GM23338 (cell line): ENCODE measurements at regions not wholly inside any gene's neighbourhood (a gene's known extent, or its start where the extent isn't known, plus 50 kb on each side); places are given as distances from the start of the nearest gene placed in this dataset.

Source experiments
- ATAC-seq: fragments of 200-7000 bp; cut with Tn5 transposase; 3 replicates; pipeline ENCODE4 v1.9.1; 2020
- DNase-seq: peaks from one replicate; pipeline ENCODE4 v3.0.0-alpha.2; 2015; ENCODE audit warnings: low spot score
- H2AFZ ChIP-seq: fragments of 200-600 bp; sonication (generic); 2 replicates; pipeline ENCODE4 v1.8.0; 2016; ENCODE audit warnings: antibody characterized with exemption, mild to moderate bottlenecking, moderate library complexity
- H3F3A ChIP-seq: fragments of 200-600 bp; sonication (generic); replicated peaks from 2 replicates; pipeline ENCODE4 v1.8.0; 2017; ENCODE audit warnings: antibody characterized with exemption, mixed run types, low read depth
- H3K27ac ChIP-seq: fragments of 200-600 bp; sonication (generic); 2 replicates; pipeline ENCODE4 v1.6.1; 2016; ENCODE audit warnings: low read depth
- H3K27me3 ChIP-seq: fragments of 200-600 bp; sonication (generic); 2 replicates; pipeline ENCODE4 v1.8.0; 2016; ENCODE audit warnings: mild to moderate bottlenecking, mixed run types, moderate library complexity; ENCODE audit not compliant: insufficient read depth
- H3K36me3 ChIP-seq: fragments of 200-600 bp; sonication (generic); 2 replicates; pipeline ENCODE4 v1.8.0; 2016; ENCODE audit warnings: mild to moderate bottlenecking; ENCODE audit not compliant: insufficient read depth
- H3K4me1 ChIP-seq: fragments of 200-600 bp; sonication (generic); 2 replicates; pipeline ENCODE4 v1.8.0; 2016; ENCODE audit warnings: mild to moderate bottlenecking, moderate library complexity; ENCODE audit not compliant: insufficient read depth
- H3K4me2 ChIP-seq: fragments of 200-600 bp; sonication (generic); 2 replicates; pipeline ENCODE4 v1.7.1; 2017; ENCODE audit warnings: mixed run types
- H3K4me3 ChIP-seq: fragments of 200-600 bp; sonication (generic); 2 replicates; pipeline ENCODE4 v1.6.1; 2016; ENCODE audit warnings: mixed run types
- H3K79me2 ChIP-seq: fragments of 200-600 bp; sonication (generic); replicated peaks from 2 replicates; pipeline ENCODE4 v1.8.0; 2017; ENCODE audit warnings: mild to moderate bottlenecking; ENCODE audit not compliant: insufficient read depth
- H3K9me2 ChIP-seq: fragments of 200-600 bp; sonication (generic); 2 replicates; pipeline ENCODE4 v1.8.0; 2017; ENCODE audit not compliant: insufficient read depth
- H4K20me1 ChIP-seq: fragments of 200-600 bp; sonication (generic); replicated peaks from 2 replicates; pipeline ENCODE4 v1.8.0; 2017; ENCODE audit warnings: mild to moderate bottlenecking; ENCODE audit not compliant: insufficient read depth
- H3K27ac Mint-ChIP-seq: 2 replicates; pipeline ENCODE4 v1.8.0; 2020; ENCODE audit warnings: inconsistent platforms, mild to moderate bottlenecking, moderate library complexity, mixed read lengths
- H3K27me3 Mint-ChIP-seq: 3 replicates; pipeline ENCODE4 v1.8.0; 2022; ENCODE audit warnings: low read depth, mild to moderate bottlenecking, moderate library complexity, mixed read lengths, inconsistent platforms; ENCODE audit not compliant: insufficient read depth, poor library complexity
- H3K36me3 Mint-ChIP-seq: 3 replicates; pipeline ENCODE4 v1.8.0; 2021; ENCODE audit warnings: low read depth, mild to moderate bottlenecking, inconsistent platforms, moderate library complexity, mixed read lengths
- H3K4me1 Mint-ChIP-seq: 3 replicates; pipeline ENCODE4 v1.8.0; 2020; ENCODE audit warnings: mild to moderate bottlenecking, inconsistent platforms, mixed read lengths
- H3K4me3 Mint-ChIP-seq: 3 replicates; pipeline ENCODE4 v1.8.0; 2021; ENCODE audit warnings: moderate library complexity, mild to moderate bottlenecking, inconsistent platforms, mixed read lengths
- H3K9me3 Mint-ChIP-seq: 3 replicates; pipeline ENCODE4 v1.8.0; 2020; ENCODE audit warnings: moderate library complexity, mild to moderate bottlenecking, inconsistent platforms, mixed read lengths
- CREB1 ChIP-seq: fragments of 250-450 bp; sonication (Bioruptor Pico); IDR thresholded peaks from 2 replicates; pipeline ENCODE4 v1.5.0; 2020; ENCODE audit warnings: low read depth, mild to moderate bottlenecking, moderate library complexity
- EZH2 ChIP-seq: fragments of 200-600 bp; sonication (generic); IDR thresholded peaks from one replicate; pipeline ENCODE4 v1.8.0; 2017; ENCODE audit warnings: antibody characterized with exemption, mild to moderate bottlenecking, low read depth; ENCODE audit not compliant: unreplicated experiment
- EZH2phosphoT487 ChIP-seq: fragments of 200-600 bp; sonication (generic); IDR thresholded peaks from one replicate; pipeline ENCODE4 v1.8.1; 2018; ENCODE audit warnings: antibody characterized with exemption; ENCODE audit not compliant: unreplicated experiment
- JUNB ChIP-seq: IDR thresholded peaks from one replicate; pipeline ENCODE4 v1.6.1; 2016; ENCODE audit warnings: antibody characterized with exemption; ENCODE audit not compliant: unreplicated experiment
- NANOG ChIP-seq: IDR thresholded peaks from 2 replicates; pipeline ENCODE4 v1.6.1; 2016; ENCODE audit warnings: antibody characterized with exemption, borderline replicate concordance
- POLR2AphosphoS5 ChIP-seq: IDR thresholded peaks from 2 replicates; pipeline ENCODE4 v1.6.1; 2016; ENCODE audit warnings: antibody characterized with exemption, low read depth
- STAT1 ChIP-seq: IDR thresholded peaks from one replicate; pipeline ENCODE4 v1.6.1; 2016; ENCODE audit warnings: antibody characterized with exemption; ENCODE audit not compliant: unreplicated experiment
- ZNF114 ChIP-seq: fragments of 250-450 bp; sonication (Bioruptor Pico); IDR thresholded peaks from 2 replicates; pipeline ENCODE4 v1.5.0; 2020; ENCODE audit warnings: mild to moderate bottlenecking, moderate library complexity
- ZNF331 ChIP-seq: fragments of 250-450 bp; sonication (Bioruptor Pico); IDR thresholded peaks from 2 replicates; pipeline ENCODE4 v1.5.0; 2020; ENCODE audit warnings: low read depth, mild to moderate bottlenecking, moderate library complexity
- TF ChIP-seq, protein P1 (sequence below), 2 experiments: fragments of 200-600 bp in 1 of 2; sonication (generic) in 1 of 2; conservative IDR thresholded peaks; 2 replicates each; pipeline versions ENCODE4 v1.5.1 to v1.6.1; 2016 to 2017; ENCODE audit warnings: antibody characterized with exemption in 2 of 2, low read depth in 2 of 2, mild to moderate bottlenecking in 2 of 2, moderate library complexity in 1 of 2
- TF ChIP-seq, protein P2 (sequence below): IDR thresholded peaks from one replicate; pipeline ENCODE4 v1.6.1; 2018; ENCODE audit warnings: antibody characterized with exemption; ENCODE audit not compliant: unreplicated experiment
- TF ChIP-seq, protein P3 (sequence below): IDR thresholded peaks from 2 replicates; pipeline ENCODE4 v1.6.1; 2016; ENCODE audit warnings: antibody characterized with exemption
- TF ChIP-seq, protein P4 (sequence below): fragments of 250-450 bp; sonication (Bioruptor Pico); IDR thresholded peaks from 2 replicates; pipeline ENCODE4 v1.5.0; 2020; ENCODE audit warnings: mild to moderate bottlenecking, moderate library complexity

DNA sequence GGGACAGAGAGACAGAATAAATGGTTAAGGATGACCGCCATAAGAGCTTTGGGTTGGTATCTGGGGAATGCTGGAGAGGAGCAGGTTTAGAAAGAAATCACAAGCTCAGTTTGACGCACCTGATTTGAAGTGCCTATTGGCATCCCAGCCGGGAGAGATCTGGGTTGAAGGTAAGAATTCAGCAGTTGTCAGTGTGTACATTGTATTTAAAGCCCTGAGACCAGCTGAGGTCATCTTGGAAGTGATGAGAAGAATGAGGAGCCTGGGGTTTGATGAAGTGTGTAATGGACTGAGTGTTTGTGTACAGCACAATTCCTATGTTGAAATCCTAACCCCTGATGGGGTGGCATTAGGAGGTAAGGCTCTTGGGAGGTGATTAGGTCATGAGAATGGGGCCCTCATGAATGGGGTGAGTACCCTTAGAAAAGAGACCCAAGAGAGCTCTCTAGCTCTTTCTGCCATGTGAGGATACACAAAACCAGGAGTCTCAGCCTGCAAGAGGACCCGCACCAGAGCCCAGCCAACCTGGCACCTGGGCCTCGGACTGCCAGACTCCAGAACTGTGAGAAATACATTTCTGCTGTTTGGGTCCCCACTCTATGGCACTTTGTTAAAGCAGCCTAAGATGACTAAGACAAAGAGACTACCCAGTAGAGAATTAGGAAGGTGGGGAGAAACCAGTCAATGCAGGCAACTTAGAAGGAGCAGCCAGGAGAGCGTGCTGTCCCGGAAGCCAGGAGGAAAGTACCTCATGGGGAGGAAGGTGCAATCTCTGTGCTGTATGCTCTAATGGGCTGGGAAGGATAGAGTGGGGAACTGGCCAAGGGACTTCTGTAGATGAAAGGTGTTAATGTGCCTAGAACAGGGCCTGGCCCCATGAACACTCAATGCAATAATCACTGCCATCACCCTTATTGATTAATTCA, 133.7 kb upstream of the SLC24A3 start:
- H3F3A ChIP-seq = no peaks in the 10 kb centered on the region
- peaks cover 3% of the 10 kb centered on the region for H3K27me3 Mint-ChIP-seq
- ATAC-seq = no peak
- no peaks in the 10 kb centered on the region for H3K79me2 ChIP-seq
- peaks cover 17% of the 10 kb centered on the region for H3K4me1 Mint-ChIP-seq
- H3K4me2 ChIP-seq = no peak overlapping the region
- no peak overlapping the region for H3K27ac ChIP-seq
- H3K27ac Mint-ChIP-seq = no peak overlapping the region; the same call in 1 of the 2 replicates
- H3K36me3 Mint-ChIP-seq = peaks cover 5% of the 10 kb centered on the region; the same call in 1 of the 3 replicates
- H3K4me3 ChIP-seq = no peak overlapping the region
- no peak overlapping the region for H2AFZ ChIP-seq
- no peaks in the 10 kb centered on the region for H3K9me2 ChIP-seq
- no peaks in the 10 kb centered on the region for H3K27me3 ChIP-seq
- DNase-seq = no peak
- peaks cover 16% of the 10 kb centered on the region; the same call in 2 of the 3 replicates for H3K9me3 Mint-ChIP-seq
- no peaks in the 10 kb centered on the region for H3K36me3 ChIP-seq
- H3K4me1 ChIP-seq = peaks cover 6% of the 10 kb centered on the region; the same call in 1 of the 2 replicates
- H4K20me1 ChIP-seq = no peaks in the 10 kb centered on the region
- no peak overlapping the region for H3K4me3 Mint-ChIP-seq
- TF ChIP-seq, protein P1, sequence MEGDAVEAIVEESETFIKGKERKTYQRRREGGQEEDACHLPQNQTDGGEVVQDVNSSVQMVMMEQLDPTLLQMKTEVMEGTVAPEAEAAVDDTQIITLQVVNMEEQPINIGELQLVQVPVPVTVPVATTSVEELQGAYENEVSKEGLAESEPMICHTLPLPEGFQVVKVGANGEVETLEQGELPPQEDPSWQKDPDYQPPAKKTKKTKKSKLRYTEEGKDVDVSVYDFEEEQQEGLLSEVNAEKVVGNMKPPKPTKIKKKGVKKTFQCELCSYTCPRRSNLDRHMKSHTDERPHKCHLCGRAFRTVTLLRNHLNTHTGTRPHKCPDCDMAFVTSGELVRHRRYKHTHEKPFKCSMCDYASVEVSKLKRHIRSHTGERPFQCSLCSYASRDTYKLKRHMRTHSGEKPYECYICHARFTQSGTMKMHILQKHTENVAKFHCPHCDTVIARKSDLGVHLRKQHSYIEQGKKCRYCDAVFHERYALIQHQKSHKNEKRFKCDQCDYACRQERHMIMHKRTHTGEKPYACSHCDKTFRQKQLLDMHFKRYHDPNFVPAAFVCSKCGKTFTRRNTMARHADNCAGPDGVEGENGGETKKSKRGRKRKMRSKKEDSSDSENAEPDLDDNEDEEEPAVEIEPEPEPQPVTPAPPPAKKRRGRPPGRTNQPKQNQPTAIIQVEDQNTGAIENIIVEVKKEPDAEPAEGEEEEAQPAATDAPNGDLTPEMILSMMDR (conservative IDR thresholded peaks at IDR 0.05; ENCODE audit: low read depth in 2 of 2) = no peak
- TF ChIP-seq JUNB = no peak
- TF ChIP-seq ZNF331 (CRISPR knock-in tag) = no peak
- TF ChIP-seq EZH2phosphoT487 = no peak
- TF ChIP-seq, protein P2, sequence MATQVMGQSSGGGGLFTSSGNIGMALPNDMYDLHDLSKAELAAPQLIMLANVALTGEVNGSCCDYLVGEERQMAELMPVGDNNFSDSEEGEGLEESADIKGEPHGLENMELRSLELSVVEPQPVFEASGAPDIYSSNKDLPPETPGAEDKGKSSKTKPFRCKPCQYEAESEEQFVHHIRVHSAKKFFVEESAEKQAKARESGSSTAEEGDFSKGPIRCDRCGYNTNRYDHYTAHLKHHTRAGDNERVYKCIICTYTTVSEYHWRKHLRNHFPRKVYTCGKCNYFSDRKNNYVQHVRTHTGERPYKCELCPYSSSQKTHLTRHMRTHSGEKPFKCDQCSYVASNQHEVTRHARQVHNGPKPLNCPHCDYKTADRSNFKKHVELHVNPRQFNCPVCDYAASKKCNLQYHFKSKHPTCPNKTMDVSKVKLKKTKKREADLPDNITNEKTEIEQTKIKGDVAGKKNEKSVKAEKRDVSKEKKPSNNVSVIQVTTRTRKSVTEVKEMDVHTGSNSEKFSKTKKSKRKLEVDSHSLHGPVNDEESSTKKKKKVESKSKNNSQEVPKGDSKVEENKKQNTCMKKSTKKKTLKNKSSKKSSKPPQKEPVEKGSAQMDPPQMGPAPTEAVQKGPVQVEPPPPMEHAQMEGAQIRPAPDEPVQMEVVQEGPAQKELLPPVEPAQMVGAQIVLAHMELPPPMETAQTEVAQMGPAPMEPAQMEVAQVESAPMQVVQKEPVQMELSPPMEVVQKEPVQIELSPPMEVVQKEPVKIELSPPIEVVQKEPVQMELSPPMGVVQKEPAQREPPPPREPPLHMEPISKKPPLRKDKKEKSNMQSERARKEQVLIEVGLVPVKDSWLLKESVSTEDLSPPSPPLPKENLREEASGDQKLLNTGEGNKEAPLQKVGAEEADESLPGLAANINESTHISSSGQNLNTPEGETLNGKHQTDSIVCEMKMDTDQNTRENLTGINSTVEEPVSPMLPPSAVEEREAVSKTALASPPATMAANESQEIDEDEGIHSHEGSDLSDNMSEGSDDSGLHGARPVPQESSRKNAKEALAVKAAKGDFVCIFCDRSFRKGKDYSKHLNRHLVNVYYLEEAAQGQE = no peak
- TF ChIP-seq, protein P3, sequence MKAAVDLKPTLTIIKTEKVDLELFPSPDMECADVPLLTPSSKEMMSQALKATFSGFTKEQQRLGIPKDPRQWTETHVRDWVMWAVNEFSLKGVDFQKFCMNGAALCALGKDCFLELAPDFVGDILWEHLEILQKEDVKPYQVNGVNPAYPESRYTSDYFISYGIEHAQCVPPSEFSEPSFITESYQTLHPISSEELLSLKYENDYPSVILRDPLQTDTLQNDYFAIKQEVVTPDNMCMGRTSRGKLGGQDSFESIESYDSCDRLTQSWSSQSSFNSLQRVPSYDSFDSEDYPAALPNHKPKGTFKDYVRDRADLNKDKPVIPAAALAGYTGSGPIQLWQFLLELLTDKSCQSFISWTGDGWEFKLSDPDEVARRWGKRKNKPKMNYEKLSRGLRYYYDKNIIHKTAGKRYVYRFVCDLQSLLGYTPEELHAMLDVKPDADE = no peak
- no peak for TF ChIP-seq NANOG
- TF ChIP-seq ZNF114 (CRISPR knock-in tag) = no peak
- TF ChIP-seq, protein P4, sequence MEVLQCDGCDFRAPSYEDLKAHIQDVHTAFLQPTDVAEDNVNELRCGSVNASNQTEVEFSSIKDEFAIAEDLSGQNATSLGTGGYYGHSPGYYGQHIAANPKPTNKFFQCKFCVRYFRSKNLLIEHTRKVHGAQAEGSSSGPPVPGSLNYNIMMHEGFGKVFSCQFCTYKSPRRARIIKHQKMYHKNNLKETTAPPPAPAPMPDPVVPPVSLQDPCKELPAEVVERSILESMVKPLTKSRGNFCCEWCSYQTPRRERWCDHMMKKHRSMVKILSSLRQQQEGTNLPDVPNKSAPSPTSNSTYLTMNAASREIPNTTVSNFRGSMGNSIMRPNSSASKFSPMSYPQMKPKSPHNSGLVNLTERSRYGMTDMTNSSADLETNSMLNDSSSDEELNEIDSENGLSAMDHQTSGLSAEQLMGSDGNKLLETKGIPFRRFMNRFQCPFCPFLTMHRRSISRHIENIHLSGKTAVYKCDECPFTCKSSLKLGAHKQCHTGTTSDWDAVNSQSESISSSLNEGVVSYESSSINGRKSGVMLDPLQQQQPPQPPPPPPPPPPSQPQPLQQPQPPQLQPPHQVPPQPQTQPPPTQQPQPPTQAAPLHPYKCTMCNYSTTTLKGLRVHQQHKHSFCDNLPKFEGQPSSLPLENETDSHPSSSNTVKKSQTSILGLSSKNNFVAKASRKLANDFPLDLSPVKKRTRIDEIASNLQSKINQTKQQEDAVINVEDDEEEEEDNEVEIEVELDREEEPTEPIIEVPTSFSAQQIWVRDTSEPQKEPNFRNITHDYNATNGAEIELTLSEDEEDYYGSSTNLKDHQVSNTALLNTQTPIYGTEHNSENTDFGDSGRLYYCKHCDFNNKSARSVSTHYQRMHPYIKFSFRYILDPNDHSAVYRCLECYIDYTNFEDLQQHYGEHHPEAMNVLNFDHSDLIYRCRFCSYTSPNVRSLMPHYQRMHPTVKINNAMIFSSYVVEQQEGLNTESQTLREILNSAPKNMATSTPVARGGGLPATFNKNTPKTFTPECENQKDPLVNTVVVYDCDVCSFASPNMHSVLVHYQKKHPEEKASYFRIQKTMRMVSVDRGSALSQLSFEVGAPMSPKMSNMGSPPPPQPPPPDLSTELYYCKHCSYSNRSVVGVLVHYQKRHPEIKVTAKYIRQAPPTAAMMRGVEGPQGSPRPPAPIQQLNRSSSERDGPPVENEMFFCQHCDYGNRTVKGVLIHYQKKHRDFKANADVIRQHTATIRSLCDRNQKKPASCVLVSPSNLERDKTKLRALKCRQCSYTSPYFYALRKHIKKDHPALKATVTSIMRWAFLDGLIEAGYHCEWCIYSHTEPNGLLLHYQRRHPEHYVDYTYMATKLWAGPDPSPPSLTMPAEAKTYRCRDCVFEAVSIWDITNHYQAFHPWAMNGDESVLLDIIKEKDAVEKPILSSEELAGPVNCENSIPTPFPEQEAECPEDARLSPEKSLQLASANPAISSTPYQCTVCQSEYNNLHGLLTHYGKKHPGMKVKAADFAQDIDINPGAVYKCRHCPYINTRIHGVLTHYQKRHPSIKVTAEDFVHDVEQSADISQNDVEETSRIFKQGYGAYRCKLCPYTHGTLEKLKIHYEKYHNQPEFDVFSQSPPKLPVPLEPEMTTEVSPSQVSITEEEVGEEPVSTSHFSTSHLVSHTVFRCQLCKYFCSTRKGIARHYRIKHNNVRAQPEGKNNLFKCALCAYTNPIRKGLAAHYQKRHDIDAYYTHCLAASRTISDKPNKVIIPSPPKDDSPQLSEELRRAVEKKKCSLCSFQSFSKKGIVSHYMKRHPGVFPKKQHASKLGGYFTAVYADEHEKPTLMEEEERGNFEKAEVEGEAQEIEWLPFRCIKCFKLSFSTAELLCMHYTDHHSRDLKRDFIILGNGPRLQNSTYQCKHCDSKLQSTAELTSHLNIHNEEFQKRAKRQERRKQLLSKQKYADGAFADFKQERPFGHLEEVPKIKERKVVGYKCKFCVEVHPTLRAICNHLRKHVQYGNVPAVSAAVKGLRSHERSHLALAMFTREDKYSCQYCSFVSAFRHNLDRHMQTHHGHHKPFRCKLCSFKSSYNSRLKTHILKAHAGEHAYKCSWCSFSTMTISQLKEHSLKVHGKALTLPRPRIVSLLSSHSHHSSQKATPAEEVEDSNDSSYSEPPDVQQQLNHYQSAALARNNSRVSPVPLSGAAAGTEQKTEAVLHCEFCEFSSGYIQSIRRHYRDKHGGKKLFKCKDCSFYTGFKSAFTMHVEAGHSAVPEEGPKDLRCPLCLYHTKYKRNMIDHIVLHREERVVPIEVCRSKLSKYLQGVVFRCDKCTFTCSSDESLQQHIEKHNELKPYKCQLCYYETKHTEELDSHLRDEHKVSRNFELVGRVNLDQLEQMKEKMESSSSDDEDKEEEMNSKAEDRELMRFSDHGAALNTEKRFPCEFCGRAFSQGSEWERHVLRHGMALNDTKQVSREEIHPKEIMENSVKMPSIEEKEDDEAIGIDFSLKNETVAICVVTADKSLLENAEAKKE (CRISPR knock-in tag) = no peak
- TF ChIP-seq POLR2AphosphoS5 = no peak
- no peak for TF ChIP-seq EZH2
- TF ChIP-seq CREB1 (CRISPR knock-in tag) = no peak
- no peak for TF ChIP-seq STAT1
